Erythroblast (primary cell): ENCODE measurements at regions not wholly inside any gene's neighbourhood (a gene's known extent, or its start where the extent isn't known, plus 50 kb on each side); places are given as distances from the start of the nearest gene placed in this dataset.

Experiments
- GATA1 ChIP-seq: IDR thresholded peaks from 2 replicates; pipeline ENCODE4 v1.6.1; 2011; ENCODE audit warnings: low read depth, mild to moderate bottlenecking, control low read depth, low read length, moderate library complexity
- POLR2A ChIP-seq: IDR thresholded peaks from 2 replicates; pipeline ENCODE4 v1.6.1; 2011; ENCODE audit warnings: mild to moderate bottlenecking, low read length

DNA sequence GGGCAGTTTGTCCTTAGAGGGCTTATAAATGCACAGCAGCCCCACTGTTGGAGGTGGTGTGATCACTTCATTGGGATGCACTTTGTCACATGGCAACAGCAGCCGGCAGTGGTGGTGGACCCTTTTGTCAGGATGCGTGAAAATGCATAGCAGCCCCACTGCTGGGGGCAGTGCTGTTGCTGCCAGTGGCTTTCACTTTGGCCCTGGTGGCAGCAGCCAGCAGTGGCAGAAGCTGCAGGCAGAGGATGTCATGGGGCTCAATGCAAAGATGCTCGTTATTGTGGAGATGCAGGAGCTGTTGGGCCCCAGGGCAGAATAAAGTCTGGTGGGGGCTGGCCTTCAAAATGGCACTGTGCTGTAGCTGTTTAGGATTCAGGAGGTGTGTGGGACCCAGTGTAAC, 173.0 kb upstream of the DAAM1 start:
- TF ChIP-seq POLR2A (no peak), GATA1 (no peak)
